HCT116 (cell line): ENCODE measurements at regions not wholly inside any gene's neighbourhood (a gene's known extent, or its start where the extent isn't known, plus 50 kb on each side); places are given as distances from the start of the nearest gene placed in this dataset.

Experiments
- CTCF ChIP-seq, 3 experiments: fragments of 200-600 bp in 1 of 3; sonication (generic) in 1 of 3; IDR thresholded peaks in 2 of 3; conservative IDR thresholded peaks in 1 of 3; 2 replicates each; pipeline ENCODE4 v1.5.1; 2012 to 2017; ENCODE audit warnings: low read depth in 2 of 3, low read length in 2 of 3, antibody characterized with exemption in 1 of 3, borderline replicate concordance in 1 of 3, control low read depth in 1 of 3, mild to moderate bottlenecking in 1 of 3, mixed read lengths in 1 of 3, mixed run types in 1 of 3, moderate library complexity in 1 of 3; ENCODE audit not compliant: insufficient read depth in 1 of 3
- EGR1 ChIP-seq: IDR thresholded peaks from 2 replicates; pipeline ENCODE4 v1.6.1; 2012; ENCODE audit warnings: low read depth
- EZH2 ChIP-seq: fragments of 200-600 bp; sonication (generic); IDR thresholded peaks from 2 replicates; pipeline ENCODE4 v1.6.1; 2017; ENCODE audit warnings: antibody characterized with exemption, mixed run types
- JUND ChIP-seq: IDR thresholded peaks from 2 replicates; pipeline ENCODE4 v1.6.1; 2012
- POLR2A ChIP-seq: IDR thresholded peaks from 2 replicates; pipeline ENCODE4 v1.7.0; 2011; ENCODE audit warnings: borderline replicate concordance; ENCODE audit not compliant: insufficient read depth, insufficient read length; ENCODE audit errors: extremely low read depth
- SRF ChIP-seq: IDR thresholded peaks from 2 replicates; pipeline ENCODE4 v1.6.1; 2012; ENCODE audit warnings: low read depth
- YY1 ChIP-seq: IDR thresholded peaks from 2 replicates; pipeline ENCODE4 v1.6.1; 2011; ENCODE audit warnings: low read length, low read depth, moderate library complexity, mild to moderate bottlenecking; ENCODE audit not compliant: insufficient replicate concordance; ENCODE audit errors: extremely low read depth
- ZNF274 ChIP-seq: fragments of 200-500 bp; sonication (Bioruptor generic); IDR thresholded peaks from 2 replicates; pipeline ENCODE4 v1.6.1; 2014; ENCODE audit warnings: mild to moderate bottlenecking, low read depth, low read length, inconsistent platforms
- TF ChIP-seq, protein P1 (sequence below): IDR thresholded peaks from 2 replicates; pipeline ENCODE4 v1.6.1; 2012

GRCh38 chr4:1531683-1532548 is 125.7 kb upstream of the NKX1-1 start:
- no peak for TF ChIP-seq SRF
- TF ChIP-seq EZH2 = no peak
- no peak for TF ChIP-seq POLR2A
- no peak for TF ChIP-seq CTCF (IDR thresholded peaks at IDR 0.05 in 2 of 3, conservative IDR thresholded peaks at IDR 0.05 in 1 of 3; ENCODE audit: borderline replicate concordance in 1 of 3, insufficient read depth in 1 of 3, low read depth in 2 of 3, low read length in 2 of 3)
- TF ChIP-seq YY1 = no peak
- no peak for TF ChIP-seq JUND
- TF ChIP-seq, protein P1, sequence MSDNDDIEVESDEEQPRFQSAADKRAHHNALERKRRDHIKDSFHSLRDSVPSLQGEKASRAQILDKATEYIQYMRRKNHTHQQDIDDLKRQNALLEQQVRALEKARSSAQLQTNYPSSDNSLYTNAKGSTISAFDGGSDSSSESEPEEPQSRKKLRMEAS = no peak
- no peak for TF ChIP-seq EGR1
- no peak for TF ChIP-seq ZNF274
